Smooth muscle cell of the brain vasculature (primary cell): ENCODE measurements at regions not wholly inside any gene's neighbourhood (a gene's known extent, or its start where the extent isn't known, plus 50 kb on each side); places are given as distances from the start of the nearest gene placed in this dataset.
"Not testable (repeated sequence)": the region's sequence is repeated elsewhere in the genome, so short reads cannot be mapped to it uniquely, and the experiment has no call there.

ENCODE experiments used
- DNase-seq: peaks from one replicate; pipeline ENCODE4 v3.0.0-alpha.2; 2012; ENCODE audit warnings: low read depth, low spot score

- DNase-seq = peak; percentile 76
Observed at GRCh38 chr11:13169709-13170108, 107.9 kb upstream of the BMAL1 start.

- DNase-seq = no peak
Observed at GRCh38 chr11:13174090-13174489, 103.5 kb upstream of the BMAL1 start.

DNA sequence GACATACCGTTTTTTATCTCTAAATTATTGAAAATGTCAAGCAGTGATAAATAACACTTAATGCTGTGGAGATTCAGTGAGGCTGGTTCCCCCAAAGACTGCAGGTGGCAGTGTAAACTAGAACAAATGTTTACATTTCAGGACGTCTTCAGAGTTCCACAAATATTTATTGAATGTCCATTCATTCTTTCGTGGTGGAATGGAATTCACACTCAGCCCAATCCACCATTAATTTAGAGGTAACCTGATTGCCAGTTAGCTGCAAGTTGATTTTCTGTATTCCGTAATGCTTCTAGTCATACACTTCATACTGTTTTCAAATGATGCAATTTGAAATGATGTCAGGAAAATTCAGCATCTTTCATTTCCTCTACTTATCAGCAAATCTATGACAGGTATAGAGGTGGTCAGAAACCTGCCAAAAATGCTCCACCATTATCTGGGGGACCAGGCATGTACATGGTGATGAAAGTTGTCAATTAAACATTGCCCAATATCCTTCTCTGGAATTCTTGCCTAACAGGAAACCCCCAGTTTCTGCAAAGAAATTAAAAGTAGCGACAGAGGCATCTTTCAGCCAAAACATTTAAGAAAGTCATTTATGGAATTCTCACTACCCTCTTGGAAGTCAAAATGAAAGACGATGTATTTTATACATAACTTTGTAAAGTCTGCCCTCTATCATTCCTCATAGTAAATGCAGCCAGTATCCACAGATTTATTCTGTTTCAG is 94.3 kb upstream of the BMAL1 start:
- peak; percentile 10 for DNase-seq

DNA sequence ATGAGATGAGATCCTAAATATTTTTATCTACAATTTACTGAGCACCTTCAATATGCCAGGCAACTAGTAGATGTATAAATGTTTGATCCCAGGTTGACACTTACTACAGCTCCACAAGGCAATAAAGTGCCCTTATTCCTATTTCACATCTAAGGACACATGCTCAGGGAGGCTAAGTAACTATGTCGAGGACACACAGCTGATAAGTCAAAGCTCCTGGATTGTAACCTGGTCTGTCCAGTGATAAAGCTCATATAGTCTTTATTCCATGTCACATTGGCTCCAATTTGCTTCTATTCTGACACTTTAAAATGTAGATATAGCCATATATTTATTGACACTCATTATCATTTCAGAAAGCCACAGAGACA is 93.8 kb upstream of the BMAL1 start:
- no peak for DNase-seq

DNA sequence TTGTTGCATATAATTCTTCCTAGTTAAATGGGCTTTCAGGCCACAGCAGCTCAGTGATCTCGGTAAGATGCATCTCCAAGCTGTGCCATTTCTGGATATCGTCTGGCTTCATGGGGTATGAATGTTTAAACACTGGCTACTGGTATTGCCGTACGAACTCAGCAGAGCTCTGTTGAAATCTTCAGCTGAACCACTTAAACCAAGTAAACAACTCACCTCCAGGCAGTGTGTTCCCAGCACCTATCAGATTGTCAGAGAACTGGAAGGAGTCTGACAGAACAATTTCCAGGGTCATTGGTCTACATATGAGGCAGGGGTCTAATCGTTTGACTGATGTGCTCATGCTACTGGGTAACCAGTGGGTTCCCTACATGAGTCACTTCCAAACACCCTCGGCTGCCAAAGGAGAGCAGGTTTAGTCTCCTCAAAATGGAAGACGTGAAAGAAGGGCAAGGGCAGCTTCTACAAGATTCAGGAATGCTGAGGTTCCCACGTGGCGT is 93.2 kb upstream of the BMAL1 start:
- no peak for DNase-seq

DNA sequence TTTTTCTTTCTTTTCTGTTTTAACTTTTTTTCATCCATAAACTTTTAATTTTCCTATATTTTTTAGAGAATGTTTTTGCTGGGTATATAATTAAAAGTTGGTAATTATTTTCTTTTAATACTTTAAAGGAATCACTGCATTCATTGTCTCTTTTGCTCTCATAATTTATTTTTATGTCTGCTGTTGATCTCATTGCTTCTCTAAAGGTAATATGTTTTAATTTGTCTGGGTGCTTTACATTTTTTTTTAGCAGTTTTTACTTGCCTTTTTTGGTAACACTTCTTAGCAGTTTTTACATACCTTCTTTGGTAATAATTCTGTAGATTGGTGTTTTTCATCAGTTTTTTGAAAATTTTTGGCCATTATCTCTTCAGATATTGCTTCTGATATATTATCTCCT is 89.4 kb upstream of the BMAL1 start:
- DNase-seq = no peak

DNA sequence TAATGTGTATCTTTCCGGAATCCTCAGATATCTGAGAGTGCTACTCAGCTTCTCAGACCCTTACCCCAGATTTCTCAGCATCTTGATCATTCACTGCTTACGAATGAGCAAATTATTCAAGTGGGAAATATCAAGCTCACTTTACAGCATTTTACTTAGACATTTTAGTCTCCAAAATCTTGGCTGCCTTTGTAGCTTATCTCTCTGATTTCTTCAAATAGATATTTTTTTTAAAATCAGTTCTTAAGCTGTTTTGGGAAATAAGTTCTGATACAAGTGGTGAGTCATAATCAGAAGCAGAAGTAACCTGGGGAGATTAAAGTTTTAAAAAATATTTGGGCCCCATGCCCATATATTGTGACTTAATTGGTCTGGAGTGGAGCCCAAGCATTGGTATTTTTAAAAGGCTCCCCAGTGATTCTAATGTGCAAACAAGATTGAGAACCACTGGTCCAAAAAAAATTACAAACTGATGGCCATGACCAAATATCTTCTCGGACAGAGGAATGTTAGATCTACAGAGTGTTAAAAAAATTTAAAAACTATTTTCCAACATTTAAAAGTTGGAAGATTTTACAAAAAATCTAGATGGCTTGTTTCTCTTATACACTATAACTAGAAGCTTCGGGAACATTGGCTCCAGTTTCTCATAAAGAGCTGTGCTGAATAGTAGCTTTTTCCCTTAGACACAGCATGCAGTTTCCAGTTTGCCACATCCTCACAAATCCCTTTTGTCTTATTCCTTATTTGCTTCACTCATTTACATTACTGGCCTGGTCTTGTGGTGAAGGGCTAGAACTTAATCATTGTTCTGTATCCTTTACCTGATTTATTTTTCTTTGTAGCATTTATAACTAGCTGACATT is 87.8 kb upstream of the BMAL1 start:
- DNase-seq = no peak

- DNase-seq = no peak
Observed at GRCh38 chr11:13193613-13194012, 84.0 kb upstream of the BMAL1 start.

DNA sequence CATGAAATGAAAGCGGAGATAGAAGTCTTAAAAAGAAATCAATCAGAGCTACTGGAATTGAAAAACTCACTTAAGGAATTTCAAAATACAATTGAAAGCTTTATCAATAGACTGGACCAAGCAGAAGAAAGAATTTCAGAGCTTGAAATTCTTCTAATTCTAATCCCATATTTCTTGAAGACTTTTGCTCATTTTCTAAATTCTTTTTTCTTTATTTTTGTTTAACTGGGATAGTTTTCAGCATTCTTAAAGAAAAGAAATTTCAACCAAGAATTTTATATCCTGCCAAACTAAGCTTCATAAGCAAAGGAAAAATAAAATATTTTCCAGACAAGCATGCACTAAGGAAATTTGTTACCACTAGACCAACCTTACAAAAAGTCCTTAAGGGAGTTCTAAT is 80.2 kb upstream of the BMAL1 start:
- DNase-seq = not testable (repeated sequence)

DNA sequence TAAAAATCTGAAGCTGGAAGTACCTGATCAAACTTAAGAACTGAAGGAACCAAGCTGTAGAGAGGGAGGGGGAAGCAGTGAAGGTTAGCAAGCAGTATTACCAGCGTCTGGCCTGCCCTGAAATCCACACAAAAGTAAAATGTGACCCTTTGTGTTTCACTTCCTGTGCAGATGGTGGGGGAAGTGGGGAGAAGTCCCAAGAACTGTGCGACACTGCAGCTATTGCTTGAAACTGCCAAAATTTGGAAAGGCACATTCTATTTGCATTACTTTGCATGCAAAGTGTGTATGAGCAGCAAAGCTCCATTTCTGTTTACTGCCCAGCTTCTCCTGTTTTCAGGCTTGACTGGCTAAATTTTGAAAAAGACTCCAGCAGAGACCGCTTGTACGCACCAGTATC is 72.1 kb upstream of the BMAL1 start:
- no peak for DNase-seq

DNA sequence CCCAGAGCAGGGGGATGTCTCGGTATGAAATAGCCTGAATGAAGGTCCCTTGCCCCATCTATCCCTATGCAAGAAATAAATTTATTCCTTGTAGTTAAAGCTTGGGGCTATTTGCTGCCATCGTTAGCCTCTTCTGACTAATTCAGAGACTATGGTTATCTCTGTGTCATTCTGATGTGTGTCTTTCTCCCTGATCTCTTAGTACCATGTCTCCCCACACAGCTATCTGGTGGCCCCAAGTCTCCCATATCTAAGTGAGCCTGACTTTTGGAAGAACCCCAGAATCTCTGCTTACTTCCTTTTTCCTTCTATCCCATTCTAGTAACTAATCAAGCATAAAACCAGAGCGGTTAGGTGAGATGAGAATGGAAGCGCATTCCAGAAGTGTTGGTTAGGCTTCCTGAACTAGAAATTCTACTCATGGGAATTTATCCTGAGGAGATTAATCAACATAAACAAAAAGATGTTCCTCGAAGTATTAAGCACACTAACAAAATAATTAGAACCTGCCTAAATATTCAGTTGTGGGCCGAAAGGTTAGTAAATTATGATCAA is 71.4 kb upstream of the BMAL1 start:
- no peak for DNase-seq

DNA sequence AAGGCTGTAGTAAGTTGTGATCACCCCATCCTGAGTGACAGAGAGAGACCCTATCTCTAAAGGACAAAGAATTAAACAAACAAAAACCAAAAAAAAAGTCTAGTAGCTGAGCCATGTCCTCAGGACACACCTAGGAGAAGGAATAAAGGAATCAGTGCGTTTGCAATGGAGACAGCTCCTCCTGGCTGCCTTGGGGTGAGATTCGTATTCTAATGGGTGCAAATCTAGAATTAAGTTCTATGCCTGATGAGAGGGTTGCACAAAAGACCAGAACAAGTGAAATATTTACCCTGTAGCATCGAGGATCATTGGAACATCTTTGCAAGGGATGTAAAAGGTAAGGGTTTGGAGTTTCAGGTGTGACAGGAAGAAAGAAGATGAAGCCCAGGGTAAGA is 70.3 kb upstream of the BMAL1 start:
- no peak for DNase-seq

- no peak for DNase-seq
Observed at GRCh38 chr11:13207665-13208594, 69.7 kb upstream of the BMAL1 start.

DNA sequence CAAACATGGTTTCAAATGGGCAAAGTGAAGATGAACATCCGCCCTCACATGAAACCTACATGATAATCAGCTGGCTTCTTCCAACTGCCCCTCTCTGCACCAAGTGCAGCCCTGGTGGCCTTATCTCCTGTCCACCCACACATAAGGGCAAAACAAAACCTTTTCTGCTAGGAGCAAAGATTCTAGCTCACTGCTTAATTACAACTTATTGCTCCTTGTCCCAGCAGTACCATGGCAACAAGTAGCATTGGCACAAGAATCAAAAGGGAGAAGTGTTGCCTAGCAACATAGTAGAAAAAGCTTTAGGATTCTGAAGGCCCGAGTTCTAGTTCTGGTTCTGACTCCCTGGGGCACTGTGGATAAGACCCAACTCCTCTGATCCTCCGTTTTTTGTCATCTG is 68.7 kb upstream of the BMAL1 start:
- no peak for DNase-seq

DNA sequence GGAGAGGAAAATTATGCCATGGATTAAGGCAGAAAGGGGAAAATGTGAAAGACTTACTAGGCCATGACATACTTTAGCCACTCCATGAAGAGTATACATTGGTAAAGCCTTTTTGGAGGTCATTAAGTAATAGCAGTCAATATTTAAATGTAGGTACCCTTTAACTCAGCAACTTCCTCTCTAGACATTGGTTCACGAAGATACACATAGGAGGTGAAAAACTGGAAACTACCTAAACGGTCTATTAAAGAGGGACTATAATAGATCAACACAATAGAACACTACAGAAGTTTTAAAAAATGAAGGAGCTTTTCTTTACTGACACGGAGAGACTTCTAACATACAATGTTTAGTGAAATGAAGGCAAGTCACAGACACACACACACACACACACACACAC is 68.2 kb upstream of the BMAL1 start:
- DNase-seq = no peak

- peak; percentile 51 for DNase-seq
Observed at GRCh38 chr11:13210424-13210823, 67.2 kb upstream of the BMAL1 start.

DNA sequence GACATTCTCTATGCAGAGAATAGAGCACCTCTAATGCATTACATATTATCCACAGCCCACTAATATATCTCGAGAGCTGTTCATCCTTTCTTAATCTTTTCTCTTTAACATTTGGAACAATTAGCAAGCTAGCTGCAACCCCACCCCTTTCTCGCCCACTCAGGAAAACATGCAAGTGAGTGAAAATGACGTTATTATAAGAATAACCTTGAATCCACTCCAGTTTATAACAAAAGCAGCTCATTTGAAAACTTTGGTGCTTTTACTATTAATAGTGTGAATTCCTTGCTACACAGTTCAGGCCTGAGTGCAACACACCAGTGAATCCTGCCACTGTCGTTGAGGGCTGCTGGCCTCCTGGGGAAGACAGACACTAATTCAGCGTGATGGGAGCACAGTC is 63.3 kb upstream of the BMAL1 start:
- no peak for DNase-seq

DNA sequence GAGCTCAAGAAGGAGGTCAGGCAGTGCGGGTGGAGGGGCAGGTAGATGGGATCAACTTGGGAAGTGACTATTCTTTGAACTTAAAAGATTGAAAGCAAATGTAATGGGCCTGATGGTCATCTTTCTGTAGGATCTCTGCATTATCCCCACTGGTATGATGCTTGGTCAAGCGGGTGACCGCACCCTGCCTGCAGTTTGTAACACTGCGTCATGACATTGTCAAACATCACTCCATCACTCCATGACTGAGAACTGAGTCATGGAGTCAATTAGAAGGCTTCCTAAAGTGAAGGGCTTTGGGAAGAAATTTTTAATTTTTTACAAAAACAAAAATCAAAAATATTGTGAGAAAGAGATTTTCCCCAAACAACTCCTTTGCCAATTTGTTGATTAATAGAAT is 62.4 kb upstream of the BMAL1 start:
- no peak for DNase-seq

GRCh38 chr11:13216019-13216710 is 61.4 kb upstream of the BMAL1 start:
- peak; percentile 68 for DNase-seq

GRCh38 chr11:13216711-13217075 is 60.9 kb upstream of the BMAL1 start:
- DNase-seq = peak; percentile 12

- not testable (repeated sequence) for DNase-seq
Observed at GRCh38 chr11:13218685-13219084, 58.9 kb upstream of the BMAL1 start.
